ENCODE measurements at regions not wholly inside any gene's neighbourhood (a gene's known extent, or its start where the extent isn't known, plus 50 kb on each side); places are given as distances from the start of the nearest gene placed in this dataset.
"Not testable (repeated sequence)": the region's sequence is repeated elsewhere in the genome, so short reads cannot be mapped to it uniquely, and the experiment has no call there.

DNA sequence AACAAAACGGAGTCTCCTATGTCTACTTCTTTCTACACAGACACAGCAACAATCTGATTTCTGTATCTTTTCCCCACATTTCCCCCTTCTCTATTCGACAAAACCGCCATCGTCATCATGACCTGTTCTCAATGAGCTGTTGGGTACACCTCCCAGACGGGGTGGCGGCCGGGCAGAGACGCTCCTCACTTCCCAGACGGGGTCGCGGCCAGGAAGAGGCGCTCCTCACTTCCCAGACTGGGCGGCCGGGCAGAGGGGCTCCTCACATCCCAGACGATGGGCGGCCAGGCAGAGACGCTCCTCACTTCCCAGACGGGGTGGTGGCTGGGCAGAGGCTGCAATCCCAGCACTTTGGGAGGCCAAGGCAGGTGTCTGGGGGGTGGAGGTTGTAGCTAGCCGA lies 158.2 kb upstream of the MYRIP start:
- 63% methylated on average over 12 of the region's 19 CpGs for WGBS (ENCODE audit: insufficient coverage, low coverage, missing lambda C conversion rate)
- in situ Hi-C loops (cut with MboI); H3K9me3 ChIP-seq (replicated peaks; ENCODE audit: control insufficient read depth, insufficient read depth, low read depth, low read length); FAIRE-seq; H3K27ac ChIP-seq (ENCODE audit: extremely low read depth, low read depth, low read length); H3K4me1 ChIP-seq (replicated peaks in 1 of 2; ENCODE audit: control insufficient read depth in 2 of 2, insufficient read depth in 2 of 2, low read length in 2 of 2); H3K36me3 ChIP-seq (ENCODE audit: control insufficient read depth, insufficient read depth, low read length); H3K4me3 ChIP-seq; H4K20me1 ChIP-seq (replicated peaks; ENCODE audit: control insufficient read depth, insufficient read depth, low read length); H3K9me1 ChIP-seq (ENCODE audit: control insufficient read depth, insufficient read depth, low read length); H3K79me2 ChIP-seq (ENCODE audit: control insufficient read depth, insufficient read depth, low read length); POLR2A ChIA-PET; H3K4me2 ChIP-seq (ENCODE audit: insufficient read depth, low read length); ATAC-seq; H3K27me3 ChIP-seq (ENCODE audit: control insufficient read depth in 2 of 2, insufficient read depth in 2 of 2, low read length in 2 of 2); CTCF ChIA-PET (ENCODE audit: low intra/inter-chr PET ratio); DNase-seq (ENCODE audit: extremely low read depth in 1 of 4, low spot score in 3 of 4); H3K9ac ChIP-seq (ENCODE audit: insufficient read depth in 1 of 2, low read depth in 2 of 2, low read length in 2 of 2); BruUV-seq (replicated peaks); intact Hi-C loops (cut with micrococcal nuclease); H2AFZ ChIP-seq (ENCODE audit: low read depth, low read length): not testable (repeated sequence)

GRCh38 chr3:39651993-39652739 lies 157.2 kb upstream of the MYRIP start:
- H3K4me3 ChIP-seq, result no peak overlapping the region
- no peak overlapping the region for H3K27ac ChIP-seq (ENCODE audit: extremely low read depth, low read depth, low read length)
- ChIA-PET POLR2A (interaction anchor here (1.1 to 2.2 kb wide), 3 partner anchors 10 to 13 kb away, joined by 3 to 12 read pairs (median 3); no protein-coding TSS in a partner anchor), CTCF (ENCODE audit: low intra/inter-chr PET ratio) (no interaction called here)
- no peaks in the 10 kb centered on the region for H4K20me1 ChIP-seq (replicated peaks; ENCODE audit: control insufficient read depth, insufficient read depth, low read length)
- BruUV-seq (replicated peaks), result no TSS peak
- FAIRE-seq (peak; percentile 37), DNase-seq (ENCODE audit: extremely low read depth in 1 of 4, low spot score in 3 of 4) (no peak), ATAC-seq (no peak)
- H3K9me1 ChIP-seq (ENCODE audit: control insufficient read depth, insufficient read depth, low read length), result no peaks in the 10 kb centered on the region
- H3K9me3 ChIP-seq (replicated peaks; ENCODE audit: control insufficient read depth, insufficient read depth, low read depth, low read length), result no peaks in the 10 kb centered on the region
- H3K4me2 ChIP-seq (ENCODE audit: insufficient read depth, low read length), result no peak overlapping the region
- in situ Hi-C loops (cut with MboI) (no loop called here), intact Hi-C loops (cut with micrococcal nuclease) (no loop called here)
- no peak overlapping the region for H3K9ac ChIP-seq (ENCODE audit: insufficient read depth in 1 of 2, low read depth in 2 of 2, low read length in 2 of 2)
- no peaks in the 10 kb centered on the region for H3K36me3 ChIP-seq (ENCODE audit: control insufficient read depth, insufficient read depth, low read length)
- H3K4me1 ChIP-seq (replicated peaks in 1 of 2; ENCODE audit: control insufficient read depth in 2 of 2, insufficient read depth in 2 of 2, low read length in 2 of 2), result peaks cover 0 to 5% of the 10 kb centered on the region in 2 experiments; a peak in 3 of 5 replicates
- H3K79me2 ChIP-seq (ENCODE audit: control insufficient read depth, insufficient read depth, low read length), result no peaks in the 10 kb centered on the region
- no peak overlapping the region for H2AFZ ChIP-seq (ENCODE audit: low read depth, low read length)
- no peaks in the 10 kb centered on the region for H3K27me3 ChIP-seq (ENCODE audit: control insufficient read depth in 2 of 2, insufficient read depth in 2 of 2, low read length in 2 of 2)
- 82% methylated on average over 4 of the region's 4 CpGs for WGBS (ENCODE audit: insufficient coverage, low coverage, missing lambda C conversion rate)
- TF ChIP-seq MAFG (tag; conservative IDR thresholded peaks at IDR 0.05) (no peak), GATAD2A (IDR thresholded peaks at IDR 0.05) (no peak), EHMT2 (IDR thresholded peaks at IDR 0.05) (no peak), ZNF384 (IDR thresholded peaks at IDR 0.05; ENCODE audit: low read depth, low read length) (no peak), RBBP5 (IDR thresholded peaks at IDR 0.05; ENCODE audit: borderline replicate concordance, insufficient read depth, low read length, poor library complexity, severe bottlenecking) (no peak), ZFPM2 (CRISPR knock-in tag; IDR thresholded peaks at IDR 0.05) (no peak), MCM2 (IDR thresholded peaks at IDR 0.05; ENCODE audit: low read depth) (no peak), ZNF311 (CRISPR knock-in tag; IDR thresholded peaks at IDR 0.05) (no peak), TFE3 (CRISPR knock-in tag; IDR thresholded peaks at IDR 0.05) (no peak), U2AF2 (optimal IDR thresholded peaks at IDR 0.05; ENCODE audit: low read depth, low read length) (no peak), TCF7 (IDR thresholded peaks at IDR 0.05; ENCODE audit: borderline replicate concordance) (no peak)
- TF ChIP-seq, protein P1, sequence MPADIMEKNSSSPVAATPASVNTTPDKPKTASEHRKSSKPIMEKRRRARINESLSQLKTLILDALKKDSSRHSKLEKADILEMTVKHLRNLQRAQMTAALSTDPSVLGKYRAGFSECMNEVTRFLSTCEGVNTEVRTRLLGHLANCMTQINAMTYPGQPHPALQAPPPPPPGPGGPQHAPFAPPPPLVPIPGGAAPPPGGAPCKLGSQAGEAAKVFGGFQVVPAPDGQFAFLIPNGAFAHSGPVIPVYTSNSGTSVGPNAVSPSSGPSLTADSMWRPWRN (IDR thresholded peaks at IDR 0.05; ENCODE audit: low read depth), result no peak
- TF ChIP-seq, protein P2, sequence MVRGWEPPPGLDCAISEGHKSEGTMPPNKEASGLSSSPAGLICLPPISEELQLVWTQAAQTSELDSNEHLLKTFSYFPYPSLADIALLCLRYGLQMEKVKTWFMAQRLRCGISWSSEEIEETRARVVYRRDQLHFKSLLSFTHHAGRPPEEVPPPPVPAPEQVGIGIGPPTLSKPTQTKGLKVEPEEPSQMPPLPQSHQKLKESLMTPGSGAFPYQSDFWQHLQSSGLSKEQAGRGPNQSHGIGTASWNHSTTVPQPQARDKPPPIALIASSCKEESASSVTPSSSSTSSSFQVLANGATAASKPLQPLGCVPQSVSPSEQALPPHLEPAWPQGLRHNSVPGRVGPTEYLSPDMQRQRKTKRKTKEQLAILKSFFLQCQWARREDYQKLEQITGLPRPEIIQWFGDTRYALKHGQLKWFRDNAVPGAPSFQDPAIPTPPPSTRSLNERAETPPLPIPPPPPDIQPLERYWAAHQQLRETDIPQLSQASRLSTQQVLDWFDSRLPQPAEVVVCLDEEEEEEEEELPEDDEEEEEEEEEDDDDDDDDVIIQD (CRISPR knock-in tag; IDR thresholded peaks at IDR 0.05), result no peak

Measured in K562 (cell line).